AG09319 (cell line): ENCODE measurements at regions not wholly inside any gene's neighbourhood (a gene's known extent, or its start where the extent isn't known, plus 50 kb on each side); places are given as distances from the start of the nearest gene placed in this dataset.

Source experiments
- DNase-seq: peaks from one replicate; pipeline ENCODE4 v3.0.0-alpha.2; 2010; ENCODE audit warnings: low read depth; ENCODE audit errors: extremely low read depth
- TF ChIP-seq, protein P1 (sequence below): IDR thresholded peaks from 2 replicates; pipeline ENCODE4 v1.5.1; 2011; ENCODE audit warnings: low read depth, mild to moderate bottlenecking, inconsistent platforms, low read length, moderate library complexity

DNA sequence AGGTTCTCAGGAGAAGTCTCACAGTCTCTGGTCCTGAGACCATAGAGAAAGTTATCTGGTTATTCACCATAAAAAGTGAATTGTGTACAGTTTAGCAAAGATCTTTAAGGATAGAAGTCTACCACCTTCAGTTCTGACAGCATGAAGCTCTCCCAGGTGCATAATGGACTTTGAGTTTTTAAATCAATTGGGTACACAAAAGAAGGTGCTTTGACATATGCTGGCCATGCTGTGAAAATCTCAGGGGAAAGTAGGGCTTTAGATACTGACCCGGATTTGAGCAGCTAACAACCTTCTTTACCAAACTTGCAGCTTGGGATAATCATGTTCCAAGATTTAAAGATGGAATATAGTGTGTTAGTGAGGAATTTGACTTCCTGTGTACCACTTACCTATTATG, 264.2 kb downstream of the ZSWIM6 start:
- TF ChIP-seq, protein P1, sequence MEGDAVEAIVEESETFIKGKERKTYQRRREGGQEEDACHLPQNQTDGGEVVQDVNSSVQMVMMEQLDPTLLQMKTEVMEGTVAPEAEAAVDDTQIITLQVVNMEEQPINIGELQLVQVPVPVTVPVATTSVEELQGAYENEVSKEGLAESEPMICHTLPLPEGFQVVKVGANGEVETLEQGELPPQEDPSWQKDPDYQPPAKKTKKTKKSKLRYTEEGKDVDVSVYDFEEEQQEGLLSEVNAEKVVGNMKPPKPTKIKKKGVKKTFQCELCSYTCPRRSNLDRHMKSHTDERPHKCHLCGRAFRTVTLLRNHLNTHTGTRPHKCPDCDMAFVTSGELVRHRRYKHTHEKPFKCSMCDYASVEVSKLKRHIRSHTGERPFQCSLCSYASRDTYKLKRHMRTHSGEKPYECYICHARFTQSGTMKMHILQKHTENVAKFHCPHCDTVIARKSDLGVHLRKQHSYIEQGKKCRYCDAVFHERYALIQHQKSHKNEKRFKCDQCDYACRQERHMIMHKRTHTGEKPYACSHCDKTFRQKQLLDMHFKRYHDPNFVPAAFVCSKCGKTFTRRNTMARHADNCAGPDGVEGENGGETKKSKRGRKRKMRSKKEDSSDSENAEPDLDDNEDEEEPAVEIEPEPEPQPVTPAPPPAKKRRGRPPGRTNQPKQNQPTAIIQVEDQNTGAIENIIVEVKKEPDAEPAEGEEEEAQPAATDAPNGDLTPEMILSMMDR, result no peak
- no peak for DNase-seq

DNA sequence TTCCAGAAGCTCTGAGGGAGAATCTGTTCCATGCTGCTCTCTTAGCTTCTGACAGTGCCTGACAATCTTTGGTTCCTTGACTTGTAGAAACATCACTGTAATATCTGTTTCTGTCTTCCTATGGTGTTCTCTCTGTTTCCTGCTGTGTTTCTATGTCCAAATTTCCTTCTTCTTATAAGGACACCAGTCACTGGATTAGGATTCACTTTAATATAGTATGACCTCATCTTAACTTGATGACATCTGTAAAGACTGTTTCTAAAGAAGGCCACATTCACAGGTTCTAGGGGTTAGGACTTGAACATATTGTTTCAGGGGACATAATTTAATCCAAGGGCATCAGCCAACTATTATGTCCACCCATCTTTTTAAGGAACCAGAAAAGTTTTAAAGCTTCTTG, 265.6 kb downstream of the ZSWIM6 start:
- DNase-seq, result no peak
- TF ChIP-seq, protein P1, result no peak

DNA sequence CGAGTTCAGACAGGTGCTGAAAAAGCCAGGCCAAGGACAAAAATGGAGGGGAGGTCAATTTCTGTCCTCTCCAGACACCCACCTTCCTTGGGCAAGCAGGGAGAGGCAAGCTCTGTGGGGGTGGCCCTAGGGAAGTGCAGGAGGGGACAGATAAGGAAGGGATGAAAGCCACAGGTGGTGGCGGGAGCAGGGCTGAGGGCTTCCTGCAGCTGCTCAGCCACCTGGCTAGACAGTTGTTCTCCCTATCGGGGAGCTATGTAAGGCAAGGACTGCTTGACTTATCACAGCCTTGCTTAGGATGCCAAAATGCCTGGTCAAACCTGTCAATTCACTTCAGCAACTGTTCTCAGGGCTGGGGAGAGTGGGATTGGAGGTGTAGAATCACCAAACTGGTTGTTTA, 266.1 kb downstream of the ZSWIM6 start:
- TF ChIP-seq, protein P1, result no peak
- no peak for DNase-seq

DNA sequence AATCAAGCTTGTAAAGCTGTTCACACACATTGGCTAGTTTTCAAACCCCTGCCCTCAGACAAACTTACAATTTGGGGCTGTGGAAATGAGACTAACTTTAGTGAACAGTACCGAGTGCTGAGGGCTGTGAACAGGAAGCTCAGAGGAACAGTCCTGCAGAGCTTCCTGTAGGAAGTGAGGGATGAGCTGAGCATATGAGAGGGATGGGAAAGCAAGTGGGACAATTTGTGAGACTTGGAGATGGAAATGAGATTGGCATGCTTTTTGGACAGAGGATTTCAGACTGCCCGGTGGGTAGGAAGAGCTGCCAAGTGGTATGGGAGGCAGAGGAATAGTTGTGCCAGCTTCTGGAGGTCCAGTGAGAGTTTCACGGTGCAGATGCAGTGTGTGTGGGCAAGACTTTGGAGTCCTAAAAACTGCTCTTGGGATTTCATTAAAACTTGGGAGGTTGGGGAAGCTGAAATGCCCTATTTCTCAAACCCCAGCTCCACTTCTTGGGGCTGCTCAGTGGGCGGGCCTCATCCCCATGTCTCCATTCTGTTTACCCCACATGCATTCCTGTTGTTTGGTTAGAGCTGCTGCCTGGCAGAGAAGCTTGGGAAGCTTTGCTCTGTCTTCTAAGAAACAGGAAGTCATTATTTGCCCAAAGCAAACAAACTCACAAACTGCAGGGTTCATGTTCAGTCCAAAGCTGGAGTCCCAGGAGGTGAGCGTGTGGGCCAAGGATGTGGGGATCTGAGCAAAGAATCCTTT, 267.5 kb downstream of the ZSWIM6 start:
- TF ChIP-seq, protein P1, result no peak
- peak; percentile 14 for DNase-seq

DNA sequence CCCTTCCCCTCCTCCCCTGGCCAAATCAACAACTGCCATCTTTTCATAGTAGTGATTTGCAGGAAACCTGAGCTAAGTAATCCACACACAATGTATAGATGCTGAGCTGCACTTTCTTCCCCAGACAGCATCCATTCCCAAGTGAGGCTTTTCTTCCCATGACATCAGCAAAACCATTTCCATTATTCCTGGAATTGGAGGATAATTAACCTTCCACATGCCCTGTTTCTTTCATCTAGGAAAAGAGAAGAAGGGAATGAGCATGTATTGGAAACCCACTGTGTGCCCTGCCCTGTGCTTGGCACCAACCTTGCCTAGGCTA, 268.0 kb downstream of the ZSWIM6 start:
- no peak for DNase-seq
- TF ChIP-seq, protein P1, result no peak

DNA sequence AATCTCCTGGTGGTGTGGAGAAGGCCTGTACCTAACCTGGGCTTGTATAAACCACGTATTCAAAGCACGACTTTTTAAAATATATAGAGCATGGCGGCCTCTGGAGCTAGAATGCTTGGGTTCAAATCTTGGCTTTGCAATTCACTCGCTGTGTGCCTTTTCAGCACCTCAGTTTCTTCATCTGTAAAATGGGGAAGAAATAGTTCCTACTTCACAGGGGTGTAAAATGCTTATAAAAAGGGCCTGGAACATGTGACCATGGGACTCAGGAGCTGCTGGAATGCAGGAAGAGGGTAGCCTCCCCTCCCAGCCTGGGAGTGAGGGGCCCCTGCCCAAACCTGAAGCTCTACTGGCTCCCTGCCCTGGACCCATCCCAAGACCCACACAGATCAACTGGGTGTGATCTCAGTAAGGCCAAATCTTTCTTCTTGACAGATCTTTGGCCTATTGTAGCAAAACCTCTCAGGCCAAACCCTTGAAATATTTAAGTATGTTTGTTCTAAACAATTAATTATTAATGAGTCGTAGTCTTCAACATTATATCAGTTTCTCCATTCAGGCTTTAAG, 269.0 kb downstream of the ZSWIM6 start:
- no peak for DNase-seq
- TF ChIP-seq, protein P1, result no peak

DNA sequence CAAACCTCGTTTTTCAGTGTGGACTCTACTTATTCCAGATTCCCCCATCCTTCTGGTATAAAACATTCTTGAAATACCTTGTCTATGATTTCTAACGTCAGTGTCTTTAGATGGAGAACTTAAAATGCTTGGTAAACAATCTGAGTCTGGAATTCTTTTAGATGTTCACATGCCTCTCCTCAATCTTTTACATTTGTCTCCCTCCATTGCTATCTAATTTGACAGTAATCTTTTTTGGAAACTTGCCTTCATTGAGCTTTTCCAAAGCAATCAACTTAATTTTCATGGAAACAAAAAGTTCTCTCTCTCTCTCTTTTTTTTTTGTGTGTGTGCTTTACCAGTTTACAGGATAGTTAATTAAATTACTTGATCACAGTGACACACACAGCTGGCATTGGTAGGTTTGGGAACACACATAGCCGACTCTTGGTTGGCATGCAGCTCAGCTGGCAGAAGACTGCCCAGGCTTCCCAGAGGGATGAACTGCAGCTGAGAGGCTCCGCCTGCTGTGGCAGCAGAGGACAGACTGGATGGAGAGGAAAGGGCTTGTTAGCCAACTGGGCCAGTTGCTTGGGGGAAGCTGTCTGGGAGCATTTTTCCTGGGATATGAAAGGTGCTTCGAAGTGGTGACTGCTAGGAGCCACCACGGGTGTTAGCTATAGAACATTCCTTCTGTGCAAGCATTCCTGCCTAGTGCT, 271.3 kb downstream of the ZSWIM6 start:
- TF ChIP-seq, protein P1, result no peak; the same call in 1 of the 2 replicates
- no peak for DNase-seq
